GM10248 (cell line): ENCODE measurements at regions not wholly inside any gene's neighbourhood (a gene's known extent, or its start where the extent isn't known, plus 50 kb on each side); places are given as distances from the start of the nearest gene placed in this dataset.

Experiments used
- CTCF ChIA-PET: fragments of 300-600 bp; sonication (Branson Sonifier 250); formaldehyde crosslinking; extraction: SDS; loops from one replicate; lab custom pipeline; 2021; ENCODE audit warnings: antibody characterized with exemption; lab: Yijun Ruan, JAX
- POLR2A ChIA-PET: fragments of 350-650 bp; sonication (Branson Sonifier 250); formaldehyde crosslinking; extraction: SDS; loops from one replicate; lab custom pipeline; 2020; ENCODE audit warnings: antibody characterized with exemption; lab: Yijun Ruan, JAX
- DNase-seq: peaks from one replicate; pipeline ENCODE4 v3.0.0; 2012; ENCODE audit errors: extremely low spot score
- TF ChIP-seq, protein P1 (sequence below): IDR thresholded peaks from 2 replicates; pipeline ENCODE4 v1.5.1; 2012; ENCODE audit warnings: mild to moderate bottlenecking, low read depth; ENCODE audit errors: extremely low read depth, missing control alignments, control extremely low read depth

DNA sequence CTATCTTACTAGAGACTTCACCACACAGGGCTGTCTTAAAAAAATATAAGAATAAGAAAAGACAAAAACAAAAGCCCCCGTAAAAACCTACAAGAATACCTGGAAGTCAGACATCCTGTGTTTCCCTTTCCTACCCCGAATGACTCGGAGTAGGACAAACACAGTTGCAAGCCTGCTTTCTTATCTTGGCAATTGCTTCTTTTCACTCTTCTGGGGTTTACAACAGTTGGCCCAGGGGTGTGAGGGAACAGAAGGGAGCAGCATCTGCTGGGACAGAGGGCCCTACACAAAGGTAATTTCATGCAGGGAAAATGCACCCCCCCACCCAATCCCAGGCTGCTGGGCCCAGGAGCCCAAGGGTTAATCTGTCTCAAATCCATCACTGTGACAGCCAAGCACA lies 220.6 kb downstream of the ARHGAP12 start:
- DNase-seq, result no peak
- TF ChIP-seq, protein P1, sequence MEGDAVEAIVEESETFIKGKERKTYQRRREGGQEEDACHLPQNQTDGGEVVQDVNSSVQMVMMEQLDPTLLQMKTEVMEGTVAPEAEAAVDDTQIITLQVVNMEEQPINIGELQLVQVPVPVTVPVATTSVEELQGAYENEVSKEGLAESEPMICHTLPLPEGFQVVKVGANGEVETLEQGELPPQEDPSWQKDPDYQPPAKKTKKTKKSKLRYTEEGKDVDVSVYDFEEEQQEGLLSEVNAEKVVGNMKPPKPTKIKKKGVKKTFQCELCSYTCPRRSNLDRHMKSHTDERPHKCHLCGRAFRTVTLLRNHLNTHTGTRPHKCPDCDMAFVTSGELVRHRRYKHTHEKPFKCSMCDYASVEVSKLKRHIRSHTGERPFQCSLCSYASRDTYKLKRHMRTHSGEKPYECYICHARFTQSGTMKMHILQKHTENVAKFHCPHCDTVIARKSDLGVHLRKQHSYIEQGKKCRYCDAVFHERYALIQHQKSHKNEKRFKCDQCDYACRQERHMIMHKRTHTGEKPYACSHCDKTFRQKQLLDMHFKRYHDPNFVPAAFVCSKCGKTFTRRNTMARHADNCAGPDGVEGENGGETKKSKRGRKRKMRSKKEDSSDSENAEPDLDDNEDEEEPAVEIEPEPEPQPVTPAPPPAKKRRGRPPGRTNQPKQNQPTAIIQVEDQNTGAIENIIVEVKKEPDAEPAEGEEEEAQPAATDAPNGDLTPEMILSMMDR, result no peak
- CTCF ChIA-PET, result interaction anchor here (1.2 to 1.5 kb wide), 2 partner anchors 15 to 296 kb away, joined by 3 to 4 read pairs; no protein-coding TSS in a partner anchor
- POLR2A ChIA-PET, result interaction anchor here (1.0 kb wide), 1 partner anchor 52 kb away, joined by 3 read pairs; no protein-coding TSS in a partner anchor

DNA sequence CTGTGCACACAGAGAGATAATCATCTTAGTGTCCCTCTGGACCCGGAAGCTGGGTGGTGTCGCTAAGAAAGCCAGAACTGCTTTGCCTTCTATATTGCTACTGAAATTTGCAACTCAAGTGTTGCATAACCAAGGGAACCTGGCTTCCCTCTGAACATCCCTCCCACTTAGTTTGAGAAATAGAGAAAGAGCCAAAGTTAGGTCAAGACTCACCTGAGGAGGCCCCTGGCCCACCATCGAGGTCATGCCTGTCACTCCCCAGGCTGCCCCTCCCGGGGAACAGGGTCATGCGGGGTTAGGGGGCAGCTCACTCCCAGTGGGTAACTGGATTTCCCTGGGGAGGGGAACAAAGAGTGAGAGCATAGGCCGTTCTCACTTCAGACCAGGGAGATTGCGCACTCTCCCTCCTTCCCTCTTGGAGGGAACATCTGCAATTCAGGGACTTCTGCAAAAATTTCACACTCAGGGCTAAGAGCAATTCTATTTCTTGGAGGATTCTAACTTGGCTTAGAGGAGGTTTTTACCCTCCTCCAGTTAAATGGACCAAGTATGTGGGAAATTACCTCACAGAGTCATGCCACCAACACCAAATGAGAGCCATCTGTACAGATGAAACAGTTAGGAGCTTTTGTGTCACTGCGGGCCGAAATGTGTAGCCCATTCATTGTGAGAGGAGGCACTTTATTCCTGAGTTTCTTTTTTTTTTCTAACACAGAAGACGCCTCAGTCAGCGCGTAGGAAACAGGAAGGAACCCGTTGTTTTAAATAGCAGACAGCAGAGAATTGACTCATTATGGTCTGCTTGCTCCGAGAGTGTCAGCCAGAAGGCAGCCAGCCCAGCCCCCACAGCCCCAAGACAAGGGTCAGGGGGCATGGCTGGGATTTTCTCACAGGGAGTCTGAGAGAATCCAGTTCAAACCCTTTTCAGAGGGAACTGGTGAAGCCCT lies 221.3 kb downstream of the ARHGAP12 start:
- POLR2A ChIA-PET, result interaction anchor here (1.0 kb wide), 1 partner anchor 53 kb away, joined by 3 read pairs; no protein-coding TSS in a partner anchor

GRCh38 chr10:31706464-31707092 lies 222.1 kb downstream of the ARHGAP12 start:
- no peak for DNase-seq
- CTCF ChIA-PET, result interaction anchor here (1.1 to 1.6 kb wide), 3 partner anchors 32 to 102 kb away, joined by 3 to 4 read pairs (median 3); no protein-coding TSS in a partner anchor
- POLR2A ChIA-PET, result no interaction called here
- TF ChIP-seq, protein P1, result no peak

More for the DNA sequence above, 221.3 kb downstream of the ARHGAP12 start:
- TF ChIP-seq, protein P1, result no peak
- CTCF ChIA-PET, result interaction anchor here (1.1 to 1.2 kb wide), 2 partner anchors 16 to 101 kb away, joined by 3 to 4 read pairs; no protein-coding TSS in a partner anchor
- peak; percentile 80 for DNase-seq

GRCh38 chr10:31705136-31705535 lies 223.5 kb downstream of the ARHGAP12 start:
- ChIA-PET CTCF (interaction anchor here (1.4 to 1.6 kb wide), 2 partner anchors 33 to 65 kb away, joined by 3 read pairs; no protein-coding TSS in a partner anchor), POLR2A (interaction anchor here (0.6 kb wide), 1 partner anchor 322 kb away, joined by 8 read pairs; no protein-coding TSS in a partner anchor)
- TF ChIP-seq, protein P1, result no peak
- DNase-seq, result no peak

- TF ChIP-seq, protein P1, result no peak
- ChIA-PET CTCF (no interaction called here), POLR2A (no interaction called here)
- no peak for DNase-seq
Measured at GRCh38 chr10:31704195-31704594, 224.4 kb downstream of the ARHGAP12 start.

DNA sequence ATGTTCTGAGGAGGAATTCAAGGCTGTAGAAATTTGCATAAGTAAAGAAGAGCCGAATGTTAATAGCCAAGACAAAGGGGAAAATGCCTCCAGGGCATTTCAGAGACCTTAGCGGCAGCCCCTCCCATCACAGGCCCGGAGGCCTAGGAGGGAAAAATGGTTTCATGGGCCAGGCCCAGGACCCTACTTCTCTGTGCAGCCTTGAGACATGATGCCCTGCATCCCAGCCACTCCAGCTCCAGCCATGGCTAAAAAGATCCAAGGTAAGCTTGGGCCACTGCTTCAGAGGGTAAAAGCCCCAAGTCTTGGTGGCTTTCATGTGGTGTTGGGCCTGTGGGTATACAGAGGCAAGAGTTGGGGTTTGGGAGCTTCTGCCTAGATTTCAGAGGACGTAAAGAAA lies 225.7 kb downstream of the ARHGAP12 start:
- DNase-seq, result no peak
- ChIA-PET POLR2A (interaction anchor here (0.6 kb wide), 1 partner anchor 36 kb away, joined by 3 read pairs; no protein-coding TSS in a partner anchor), CTCF (no interaction called here)
- TF ChIP-seq, protein P1, result no peak
